ENCODE measurements at regions not wholly inside any gene's neighbourhood (a gene's known extent, or its start where the extent isn't known, plus 50 kb on each side); places are given as distances from the start of the nearest gene placed in this dataset.
"Not testable (repeated sequence)": the region's sequence is repeated elsewhere in the genome, so short reads cannot be mapped to it uniquely, and the experiment has no call there.

GRCh38 chr4:18418195-18418898 is 396.8 kb upstream of the LCORL start:
- H3K36me3 ChIP-seq (ENCODE audit: control insufficient read depth, insufficient read depth, low read length); H3K27ac ChIP-seq (ENCODE audit: low read depth, low read length, severe bottlenecking); H3K4me1 ChIP-seq (ENCODE audit: control insufficient read depth, insufficient read depth, low read length, poor library complexity, severe bottlenecking); H3K9me3 ChIP-seq (ENCODE audit: control insufficient read depth, low read length); H3K4me3 ChIP-seq (ENCODE audit: extremely low read depth, insufficient read depth, low read length, poor library complexity, severe bottlenecking): not testable (repeated sequence)
- 89 to 92% methylated on average over 25 to 30 of the region's 51 CpGs for WGBS, 2 experiments (ENCODE audit: insufficient coverage in 2 of 2)

- H3K4me1 ChIP-seq (ENCODE audit: control insufficient read depth, insufficient read depth, low read length, poor library complexity, severe bottlenecking); H3K9me3 ChIP-seq (ENCODE audit: control insufficient read depth, low read length); H3K36me3 ChIP-seq (ENCODE audit: control insufficient read depth, insufficient read depth, low read length); H3K27ac ChIP-seq (ENCODE audit: low read depth, low read length, severe bottlenecking); H3K4me3 ChIP-seq (ENCODE audit: extremely low read depth, insufficient read depth, low read length, poor library complexity, severe bottlenecking): not testable (repeated sequence)
- 89 to 97% methylated on average over 15 of the region's 15 CpGs for WGBS, 2 experiments (ENCODE audit: insufficient coverage in 2 of 2)
Measured at GRCh38 chr4:18417651-18418050, 396.1 kb upstream of the LCORL start.

GRCh38 chr4:18406264-18406663 is 384.7 kb upstream of the LCORL start:
- 56 to 89% methylated on average over 1 of the region's 1 CpG for WGBS, 2 experiments (ENCODE audit: insufficient coverage in 2 of 2)
- Histone ChIP-seq H3K36me3 (ENCODE audit: control insufficient read depth, insufficient read depth, low read length) (no peaks in the 10 kb centered on the region), H3K9me3 (ENCODE audit: control insufficient read depth, low read length) (no peaks in the 10 kb centered on the region), H3K27ac (ENCODE audit: low read depth, low read length, severe bottlenecking) (no peak overlapping the region), H3K4me3 (ENCODE audit: extremely low read depth, insufficient read depth, low read length, poor library complexity, severe bottlenecking) (no peak overlapping the region), H3K4me1 (ENCODE audit: control insufficient read depth, insufficient read depth, low read length, poor library complexity, severe bottlenecking) (no peaks in the 10 kb centered on the region)

GRCh38 chr4:18405054-18405453 is 383.5 kb upstream of the LCORL start:
- Histone ChIP-seq H3K4me3 (ENCODE audit: extremely low read depth, insufficient read depth, low read length, poor library complexity, severe bottlenecking) (no peak overlapping the region), H3K4me1 (ENCODE audit: control insufficient read depth, insufficient read depth, low read length, poor library complexity, severe bottlenecking) (no peaks in the 10 kb centered on the region), H3K36me3 (ENCODE audit: control insufficient read depth, insufficient read depth, low read length) (no peaks in the 10 kb centered on the region), H3K27ac (ENCODE audit: low read depth, low read length, severe bottlenecking) (no peak overlapping the region), H3K9me3 (ENCODE audit: control insufficient read depth, low read length) (no peaks in the 10 kb centered on the region)
- WGBS, 2 experiments (ENCODE audit: insufficient coverage in 2 of 2): 75 to 100% methylated on average over 1 of the region's 2 CpGs

GRCh38 chr4:18404642-18405041 is 383.1 kb upstream of the LCORL start:
- H3K27ac ChIP-seq (ENCODE audit: low read depth, low read length, severe bottlenecking): no peak overlapping the region
- H3K4me3 ChIP-seq (ENCODE audit: extremely low read depth, insufficient read depth, low read length, poor library complexity, severe bottlenecking): no peak overlapping the region
- no peaks in the 10 kb centered on the region for H3K4me1 ChIP-seq (ENCODE audit: control insufficient read depth, insufficient read depth, low read length, poor library complexity, severe bottlenecking)
- no peaks in the 10 kb centered on the region for H3K9me3 ChIP-seq (ENCODE audit: control insufficient read depth, low read length)
- 80% methylated on average over 1 of the region's 2 CpGs; no CpG with 5 or more reads in 1 of the 2 experiments for WGBS, 2 experiments (ENCODE audit: insufficient coverage in 2 of 2)
- no peaks in the 10 kb centered on the region for H3K36me3 ChIP-seq (ENCODE audit: control insufficient read depth, insufficient read depth, low read length)

GRCh38 chr4:18403327-18403726 is 381.8 kb upstream of the LCORL start:
- no peaks in the 10 kb centered on the region for H3K36me3 ChIP-seq (ENCODE audit: control insufficient read depth, insufficient read depth, low read length)
- WGBS, 2 experiments (ENCODE audit: insufficient coverage in 2 of 2): no CpG with 5 or more reads among the region's 3 CpGs

GRCh38 chr4:18401868-18402267 is 380.3 kb upstream of the LCORL start:
- no CpG with 5 or more reads among the region's 1 CpG for WGBS, 2 experiments (ENCODE audit: insufficient coverage in 2 of 2)
- no peaks in the 10 kb centered on the region for H3K4me1 ChIP-seq (ENCODE audit: control insufficient read depth, insufficient read depth, low read length, poor library complexity, severe bottlenecking)

More at GRCh38 chr4:18403327-18403726, 381.8 kb upstream of the LCORL start:
- Histone ChIP-seq H3K4me1 (ENCODE audit: control insufficient read depth, insufficient read depth, low read length, poor library complexity, severe bottlenecking) (no peaks in the 10 kb centered on the region), H3K9me3 (ENCODE audit: control insufficient read depth, low read length) (no peaks in the 10 kb centered on the region), H3K27ac (ENCODE audit: low read depth, low read length, severe bottlenecking) (no peak overlapping the region), H3K4me3 (ENCODE audit: extremely low read depth, insufficient read depth, low read length, poor library complexity, severe bottlenecking) (no peak overlapping the region)

GRCh38 chr4:18401425-18401824 is 379.9 kb upstream of the LCORL start:
- H3K4me1 ChIP-seq (ENCODE audit: control insufficient read depth, insufficient read depth, low read length, poor library complexity, severe bottlenecking): no peaks in the 10 kb centered on the region
- whole genome bisulfite sequencing, 2 experiments (ENCODE audit: insufficient coverage in 2 of 2): no CpG with 5 or more reads among the region's 2 CpGs
- no peak overlapping the region for H3K4me3 ChIP-seq (ENCODE audit: extremely low read depth, insufficient read depth, low read length, poor library complexity, severe bottlenecking)
- no peak overlapping the region for H3K27ac ChIP-seq (ENCODE audit: low read depth, low read length, severe bottlenecking)
- no peaks in the 10 kb centered on the region for H3K9me3 ChIP-seq (ENCODE audit: control insufficient read depth, low read length)
- no peaks in the 10 kb centered on the region for H3K36me3 ChIP-seq (ENCODE audit: control insufficient read depth, insufficient read depth, low read length)

More at GRCh38 chr4:18401868-18402267, 380.3 kb upstream of the LCORL start:
- no peak overlapping the region for H3K27ac ChIP-seq (ENCODE audit: low read depth, low read length, severe bottlenecking)
- no peak overlapping the region for H3K4me3 ChIP-seq (ENCODE audit: extremely low read depth, insufficient read depth, low read length, poor library complexity, severe bottlenecking)
- no peaks in the 10 kb centered on the region for H3K36me3 ChIP-seq (ENCODE audit: control insufficient read depth, insufficient read depth, low read length)
- H3K9me3 ChIP-seq (ENCODE audit: control insufficient read depth, low read length): no peaks in the 10 kb centered on the region

- H3K27ac ChIP-seq (ENCODE audit: low read depth, low read length, severe bottlenecking): no peak overlapping the region
- H3K4me3 ChIP-seq (ENCODE audit: extremely low read depth, insufficient read depth, low read length, poor library complexity, severe bottlenecking): no peak overlapping the region
- no peaks in the 10 kb centered on the region for H3K9me3 ChIP-seq (ENCODE audit: control insufficient read depth, low read length)
- H3K4me1 ChIP-seq (ENCODE audit: control insufficient read depth, insufficient read depth, low read length, poor library complexity, severe bottlenecking): no peaks in the 10 kb centered on the region
- no peaks in the 10 kb centered on the region for H3K36me3 ChIP-seq (ENCODE audit: control insufficient read depth, insufficient read depth, low read length)
- WGBS, 2 experiments (ENCODE audit: insufficient coverage in 2 of 2): 70 to 86% methylated on average over 2 of the region's 5 CpGs
Measured at GRCh38 chr4:18398661-18399060, 377.1 kb upstream of the LCORL start.

- H3K4me3 ChIP-seq (ENCODE audit: extremely low read depth, insufficient read depth, low read length, poor library complexity, severe bottlenecking): no peak overlapping the region
- no peak overlapping the region for H3K27ac ChIP-seq (ENCODE audit: low read depth, low read length, severe bottlenecking)
- H3K9me3 ChIP-seq (ENCODE audit: control insufficient read depth, low read length): no peaks in the 10 kb centered on the region
- H3K4me1 ChIP-seq (ENCODE audit: control insufficient read depth, insufficient read depth, low read length, poor library complexity, severe bottlenecking): no peaks in the 10 kb centered on the region
- H3K36me3 ChIP-seq (ENCODE audit: control insufficient read depth, insufficient read depth, low read length): no peaks in the 10 kb centered on the region
- WGBS, 2 experiments (ENCODE audit: insufficient coverage in 2 of 2): 80% methylated on average over 1 of the region's 5 CpGs; no CpG with 5 or more reads in 1 of the 2 experiments
Measured at GRCh38 chr4:18397681-18398390, 376.3 kb upstream of the LCORL start.

GRCh38 chr4:18394656-18395055 is 373.1 kb upstream of the LCORL start:
- H3K36me3 ChIP-seq (ENCODE audit: control insufficient read depth, insufficient read depth, low read length): no peaks in the 10 kb centered on the region
- H3K4me1 ChIP-seq (ENCODE audit: control insufficient read depth, insufficient read depth, low read length, poor library complexity, severe bottlenecking): no peaks in the 10 kb centered on the region
- no peak overlapping the region for H3K27ac ChIP-seq (ENCODE audit: low read depth, low read length, severe bottlenecking)
- H3K4me3 ChIP-seq (ENCODE audit: extremely low read depth, insufficient read depth, low read length, poor library complexity, severe bottlenecking): no peak overlapping the region
- WGBS, 2 experiments (ENCODE audit: insufficient coverage in 2 of 2): 83% methylated on average over 1 of the region's 1 CpG; no CpG with 5 or more reads in 1 of the 2 experiments
- no peaks in the 10 kb centered on the region for H3K9me3 ChIP-seq (ENCODE audit: control insufficient read depth, low read length)
